B cell (primary cell): ENCODE measurements at regions not wholly inside any gene's neighbourhood (a gene's known extent, or its start where the extent isn't known, plus 50 kb on each side); places are given as distances from the start of the nearest gene placed in this dataset.

Experiments used
- ATAC-seq: fragments of 200-7000 bp; cut with Tn5 transposase; one replicate; pipeline ENCODE4 v1.10.0; 2021; ENCODE audit warnings: low read depth, mild to moderate bottlenecking, moderate number of reproducible peaks, moderate library complexity
- CTCF ChIA-PET: fragments of 350-600 bp; sonication (Branson Sonifier 250); formaldehyde crosslinking; loops from one replicate; lab custom pipeline; 2021; ENCODE audit warnings: antibody characterized with exemption, inconsistent platforms; lab: Charles Lee
- POLR2A ChIA-PET: fragments of 350-600 bp; sonication (Branson Sonifier 250); formaldehyde crosslinking; loops from one replicate; lab custom pipeline; 2021; ENCODE audit warnings: antibody characterized with exemption; lab: Charles Lee
- DNase-seq: peaks from one replicate; pipeline ENCODE4 v3.0.0; 2013
- H2AFZ ChIP-seq: 2 replicates; pipeline ENCODE4 v1.6.1; 2012; ENCODE audit warnings: mild to moderate bottlenecking, low read depth, low read length; ENCODE audit not compliant: insufficient read depth, poor library complexity, severe bottlenecking
- H3K27ac ChIP-seq, 2 donors: 1 replicate in 1 of 2; 2 replicates in 1 of 2; pipeline ENCODE4 v1.5.1; 2012 to 2013; ENCODE audit warnings: low read length in 2 of 2, mild to moderate bottlenecking in 2 of 2, moderate library complexity in 1 of 2
- H3K27me3 ChIP-seq, 4 experiments: fragments of 200-600 bp in 1 of 4; sonication (generic) in 1 of 4; replicated peaks in 1 of 4; 1 replicate in 2 of 4; 2 replicates in 2 of 4; pipeline versions ENCODE4 v1.6.1 to v1.7.0; 2013 to 2016; ENCODE audit warnings: low read length in 3 of 4, mild to moderate bottlenecking in 2 of 4, mixed read lengths in 1 of 4, moderate library complexity in 1 of 4; ENCODE audit not compliant: insufficient read depth in 4 of 4, control insufficient read depth in 3 of 4; ENCODE audit errors: control extremely low read depth in 1 of 4
- H3K36me3 ChIP-seq, 2 experiments: replicated peaks in 1 of 2; 1 replicate in 1 of 2; 2 replicates in 1 of 2; pipeline versions ENCODE4 v1.6.1 to v1.7.1; 2013; ENCODE audit warnings: low read length in 1 of 2; ENCODE audit not compliant: insufficient read depth in 2 of 2, control insufficient read depth in 1 of 2; ENCODE audit errors: control extremely low read depth in 1 of 2, extremely low read depth in 1 of 2
- H3K4me1 ChIP-seq, 2 donors: fragments of 200-600 bp in 1 of 2; sonication (generic) in 1 of 2; 1 replicate in 1 of 2; 2 replicates in 1 of 2; pipeline versions ENCODE4 v1.5.1 to v1.6.1; 2013 to 2017; ENCODE audit warnings: low read length in 2 of 2; ENCODE audit not compliant: control insufficient read depth in 2 of 2, insufficient read depth in 2 of 2
- H3K4me2 ChIP-seq: replicated peaks from 2 replicates; pipeline ENCODE3; 2012; ENCODE audit warnings: mild to moderate bottlenecking, low read depth, low read length; ENCODE audit not compliant: poor library complexity, severe bottlenecking
- H3K4me3 ChIP-seq, 5 experiments: fragments of 200-600 bp in 1 of 5; sonication (generic) in 1 of 5; 1 replicate in 3 of 5; 2 replicates in 2 of 5; pipeline versions ENCODE4 v1.5.1 to v1.7.0; 2011 to 2016; ENCODE audit warnings: low read length in 4 of 5, mild to moderate bottlenecking in 4 of 5, low read depth in 2 of 5, control low read depth in 1 of 5, moderate library complexity in 1 of 5; ENCODE audit not compliant: insufficient read depth in 1 of 5; ENCODE audit errors: control extremely low read depth in 1 of 5, extremely low read depth in 1 of 5
- H3K79me2 ChIP-seq: fragments of 200-600 bp; sonication (generic); one replicate; pipeline ENCODE4 v1.6.0; 2016; ENCODE audit warnings: low read length; ENCODE audit not compliant: control insufficient read depth, insufficient read depth
- H3K9ac ChIP-seq: fragments of 200-600 bp; sonication (generic); 2 replicates; pipeline ENCODE4 v1.6.1; 2017; ENCODE audit warnings: mild to moderate bottlenecking, low read length, moderate library complexity
- H3K9me3 ChIP-seq, 3 donors: one replicate each; pipeline versions ENCODE4 v1.6.1 to v1.7.1; 2013; ENCODE audit warnings: low read length in 2 of 3; ENCODE audit not compliant: control insufficient read depth in 2 of 3, insufficient read depth in 1 of 3; ENCODE audit errors: control extremely low read depth in 1 of 3
- H4K20me1 ChIP-seq: 2 replicates; pipeline ENCODE4 v1.6.0; 2012; ENCODE audit warnings: mild to moderate bottlenecking, low read length; ENCODE audit not compliant: insufficient read depth, control insufficient read depth, poor library complexity, severe bottlenecking
- H3K27ac Mint-ChIP-seq: one replicate; pipeline ENCODE4 v1.8.0; 2021; ENCODE audit warnings: mixed read lengths
- H3K27me3 Mint-ChIP-seq: one replicate; pipeline ENCODE4 v1.8.0; 2021; ENCODE audit warnings: mixed read lengths
- H3K4me1 Mint-ChIP-seq: one replicate; pipeline ENCODE4 v1.8.0; 2021; ENCODE audit warnings: mixed read lengths
- H3K4me3 Mint-ChIP-seq: one replicate; pipeline ENCODE4 v1.8.0; 2021; ENCODE audit warnings: mixed read lengths
- H3K9me3 Mint-ChIP-seq: one replicate; pipeline ENCODE4 v1.8.0; 2022; ENCODE audit warnings: mixed read lengths; ENCODE audit not compliant: insufficient read depth
- EZH2 ChIP-seq: IDR thresholded peaks from 2 replicates; pipeline ENCODE4 v1.6.1; 2012; ENCODE audit warnings: borderline replicate concordance, low read depth, mild to moderate bottlenecking, moderate library complexity, low read length; ENCODE audit not compliant: insufficient read depth, poor library complexity, severe bottlenecking
- WGBS: methylation state at CpG from one replicate; pipeline ENCODE4 v1.1.5; 2013; ENCODE audit warnings: missing lambda C conversion rate; ENCODE audit not compliant: insufficient coverage; 5-methylcytosine and 5-hydroxymethylcytosine counted together
- intact Hi-C: fragments of 100-400 bp; cut with micrococcal nuclease; formaldehyde crosslinking; loops from one replicate; pipeline ENCODE4 v1.10.0; 2022
- TF ChIP-seq, protein P1 (sequence below): fragments of 200-600 bp; IDR thresholded peaks from one replicate; pipeline ENCODE4 v1.8.0; 2022; ENCODE audit warnings: antibody characterized with exemption, mild to moderate bottlenecking

DNA sequence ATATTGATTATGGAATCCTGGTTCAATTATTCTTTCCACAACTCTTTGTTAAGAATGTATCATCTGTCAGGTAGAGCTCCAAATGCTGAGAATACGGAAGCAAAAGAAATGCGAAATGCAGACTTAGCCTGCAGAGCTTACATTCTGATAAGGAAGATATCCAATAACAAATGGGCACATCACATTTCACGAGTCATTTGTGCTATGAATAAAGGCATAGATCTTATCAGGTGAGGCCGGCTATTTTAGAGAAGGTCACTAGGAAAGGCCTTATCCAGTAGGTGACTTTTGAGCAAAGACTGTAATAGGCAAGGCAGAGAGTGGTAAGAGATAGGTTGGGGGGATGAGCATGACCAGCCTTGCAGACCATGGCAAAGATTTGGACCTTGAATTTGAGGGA is 174.3 kb upstream of the SERPINE2 start:
- Histone ChIP-seq H3K4me3 (no peak overlapping the region), H3K79me2 (no peaks in the 10 kb centered on the region), H3K36me3 (no peaks in the 10 kb centered on the region), H3K9ac (no peak overlapping the region), H3K4me1 (no peaks in the 10 kb centered on the region), H3K9me3 (no peaks in the 10 kb centered on the region), H3K27ac (no peak overlapping the region), H4K20me1 (no peaks in the 10 kb centered on the region), H2AFZ (no peak overlapping the region), H3K27me3 (peaks cover 0 to 3% (median 0%) of the 10 kb centered on the region in 4 experiments), H3K4me2 (no peak overlapping the region)
- H3K9me3 Mint-ChIP-seq = no peaks in the 10 kb centered on the region
- H3K4me1 Mint-ChIP-seq = no peaks in the 10 kb centered on the region
- POLR2A ChIA-PET = no interaction called here
- no peak overlapping the region for H3K27ac Mint-ChIP-seq
- CTCF ChIA-PET = no interaction called here
- intact Hi-C loops = no loop called here
- no peak overlapping the region for H3K4me3 Mint-ChIP-seq
- WGBS = 85% methylated on average over 4 of the region's 4 CpGs
- H3K27me3 Mint-ChIP-seq = no peaks in the 10 kb centered on the region
- DNase-seq (no peak), ATAC-seq (no peak)
- no peak for TF ChIP-seq EZH2
- TF ChIP-seq, protein P1, sequence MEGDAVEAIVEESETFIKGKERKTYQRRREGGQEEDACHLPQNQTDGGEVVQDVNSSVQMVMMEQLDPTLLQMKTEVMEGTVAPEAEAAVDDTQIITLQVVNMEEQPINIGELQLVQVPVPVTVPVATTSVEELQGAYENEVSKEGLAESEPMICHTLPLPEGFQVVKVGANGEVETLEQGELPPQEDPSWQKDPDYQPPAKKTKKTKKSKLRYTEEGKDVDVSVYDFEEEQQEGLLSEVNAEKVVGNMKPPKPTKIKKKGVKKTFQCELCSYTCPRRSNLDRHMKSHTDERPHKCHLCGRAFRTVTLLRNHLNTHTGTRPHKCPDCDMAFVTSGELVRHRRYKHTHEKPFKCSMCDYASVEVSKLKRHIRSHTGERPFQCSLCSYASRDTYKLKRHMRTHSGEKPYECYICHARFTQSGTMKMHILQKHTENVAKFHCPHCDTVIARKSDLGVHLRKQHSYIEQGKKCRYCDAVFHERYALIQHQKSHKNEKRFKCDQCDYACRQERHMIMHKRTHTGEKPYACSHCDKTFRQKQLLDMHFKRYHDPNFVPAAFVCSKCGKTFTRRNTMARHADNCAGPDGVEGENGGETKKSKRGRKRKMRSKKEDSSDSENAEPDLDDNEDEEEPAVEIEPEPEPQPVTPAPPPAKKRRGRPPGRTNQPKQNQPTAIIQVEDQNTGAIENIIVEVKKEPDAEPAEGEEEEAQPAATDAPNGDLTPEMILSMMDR = no peak

DNA sequence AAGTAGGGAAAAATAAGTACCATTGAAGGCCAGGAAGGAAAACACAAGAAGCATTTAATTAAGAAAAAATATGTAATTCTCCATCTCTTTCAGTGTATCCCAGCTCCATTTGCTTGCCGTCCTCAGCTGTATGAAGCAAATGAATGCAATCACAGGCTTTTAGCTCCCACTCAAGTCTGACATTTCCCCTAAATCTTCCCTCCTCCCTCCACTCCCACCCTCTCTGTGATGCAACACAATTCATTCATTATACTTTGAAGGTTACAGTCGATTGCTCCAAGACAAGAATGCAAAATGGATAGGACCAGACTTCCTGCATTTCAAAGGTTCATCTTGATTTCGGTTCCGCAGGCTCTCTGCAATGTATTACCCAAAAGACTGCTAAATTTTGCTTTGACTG is 172.7 kb upstream of the SERPINE2 start:
- Mint-ChIP-seq H3K27ac (no peak overlapping the region), H3K27me3 (no peaks in the 10 kb centered on the region), H3K9me3 (no peaks in the 10 kb centered on the region), H3K4me1 (no peaks in the 10 kb centered on the region), H3K4me3 (no peak overlapping the region)
- ChIA-PET CTCF (no interaction called here), POLR2A (no interaction called here)
- Histone ChIP-seq H3K27ac (no peak overlapping the region), H3K4me1 (no peaks in the 10 kb centered on the region), H3K27me3 (peaks cover 0 to 3% (median 0%) of the 10 kb centered on the region in 4 experiments), H3K9ac (no peak overlapping the region), H2AFZ (no peak overlapping the region), H4K20me1 (no peaks in the 10 kb centered on the region), H3K4me3 (no peak overlapping the region), H3K9me3 (no peaks in the 10 kb centered on the region), H3K4me2 (no peak overlapping the region), H3K79me2 (no peaks in the 10 kb centered on the region), H3K36me3 (no peaks in the 10 kb centered on the region)
- intact Hi-C loops = no loop called here
- no peak for DNase-seq
- 55% methylated on average over 2 of the region's 4 CpGs for WGBS
- TF ChIP-seq EZH2 = no peak
- TF ChIP-seq, protein P1 = no peak
- no peak for ATAC-seq
